ENCODE measurements at regions not wholly inside any gene's neighbourhood (a gene's known extent, or its start where the extent isn't known, plus 50 kb on each side); places are given as distances from the start of the nearest gene placed in this dataset.

- TF ChIP-seq CTCF (IDR thresholded peaks at IDR 0.05) (no peak), POLR2A (IDR thresholded peaks at IDR 0.05) (no peak)
Observed at GRCh38 chr16:13829697-13830299, 90.2 kb upstream of the ERCC4 start.
